ENCODE measurements at regions not wholly inside any gene's neighbourhood (a gene's known extent, or its start where the extent isn't known, plus 50 kb on each side); places are given as distances from the start of the nearest gene placed in this dataset.

DNA sequence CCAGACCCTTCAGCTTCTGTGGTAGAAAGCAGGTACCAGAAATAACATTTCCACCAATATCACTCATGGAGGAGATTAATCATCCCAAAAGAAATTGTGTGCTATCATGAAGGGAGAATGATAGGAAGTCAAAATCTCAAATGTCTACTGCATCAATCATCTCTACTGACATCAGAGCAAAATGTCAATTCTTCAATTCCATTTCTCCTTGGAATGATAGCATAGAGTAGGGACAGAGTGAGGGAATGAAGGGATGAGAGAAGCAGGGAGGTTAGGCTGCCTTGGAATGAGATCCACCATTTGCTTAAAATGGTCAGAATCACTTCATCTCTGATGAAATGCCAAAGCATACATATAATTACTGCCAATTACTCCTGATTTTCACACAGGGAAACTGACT is 371.8 kb upstream of the ACVR2A start:
- Histone ChIP-seq H3K27ac (replicated peaks) (no peak overlapping the region), H3K4me3 (replicated peaks; ENCODE audit: insufficient read depth, low read length) (no peak overlapping the region), H3K27me3 (ENCODE audit: insufficient read depth, poor library complexity, severe bottlenecking) (no peaks in the 10 kb centered on the region)
- TF ChIP-seq SPI1 (IDR thresholded peaks at IDR 0.05; ENCODE audit: borderline replicate concordance, low read depth) (no peak), GABPA (IDR thresholded peaks at IDR 0.05; ENCODE audit: low read depth) (no peak), POLR2AphosphoS5 (IDR thresholded peaks at IDR 0.05; ENCODE audit: low read depth) (no peak)
- TF ChIP-seq, protein P1, sequence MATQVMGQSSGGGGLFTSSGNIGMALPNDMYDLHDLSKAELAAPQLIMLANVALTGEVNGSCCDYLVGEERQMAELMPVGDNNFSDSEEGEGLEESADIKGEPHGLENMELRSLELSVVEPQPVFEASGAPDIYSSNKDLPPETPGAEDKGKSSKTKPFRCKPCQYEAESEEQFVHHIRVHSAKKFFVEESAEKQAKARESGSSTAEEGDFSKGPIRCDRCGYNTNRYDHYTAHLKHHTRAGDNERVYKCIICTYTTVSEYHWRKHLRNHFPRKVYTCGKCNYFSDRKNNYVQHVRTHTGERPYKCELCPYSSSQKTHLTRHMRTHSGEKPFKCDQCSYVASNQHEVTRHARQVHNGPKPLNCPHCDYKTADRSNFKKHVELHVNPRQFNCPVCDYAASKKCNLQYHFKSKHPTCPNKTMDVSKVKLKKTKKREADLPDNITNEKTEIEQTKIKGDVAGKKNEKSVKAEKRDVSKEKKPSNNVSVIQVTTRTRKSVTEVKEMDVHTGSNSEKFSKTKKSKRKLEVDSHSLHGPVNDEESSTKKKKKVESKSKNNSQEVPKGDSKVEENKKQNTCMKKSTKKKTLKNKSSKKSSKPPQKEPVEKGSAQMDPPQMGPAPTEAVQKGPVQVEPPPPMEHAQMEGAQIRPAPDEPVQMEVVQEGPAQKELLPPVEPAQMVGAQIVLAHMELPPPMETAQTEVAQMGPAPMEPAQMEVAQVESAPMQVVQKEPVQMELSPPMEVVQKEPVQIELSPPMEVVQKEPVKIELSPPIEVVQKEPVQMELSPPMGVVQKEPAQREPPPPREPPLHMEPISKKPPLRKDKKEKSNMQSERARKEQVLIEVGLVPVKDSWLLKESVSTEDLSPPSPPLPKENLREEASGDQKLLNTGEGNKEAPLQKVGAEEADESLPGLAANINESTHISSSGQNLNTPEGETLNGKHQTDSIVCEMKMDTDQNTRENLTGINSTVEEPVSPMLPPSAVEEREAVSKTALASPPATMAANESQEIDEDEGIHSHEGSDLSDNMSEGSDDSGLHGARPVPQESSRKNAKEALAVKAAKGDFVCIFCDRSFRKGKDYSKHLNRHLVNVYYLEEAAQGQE (IDR thresholded peaks at IDR 0.05; ENCODE audit: insufficient replicate concordance, low read depth), result no peak
- TF ChIP-seq, protein P2, sequence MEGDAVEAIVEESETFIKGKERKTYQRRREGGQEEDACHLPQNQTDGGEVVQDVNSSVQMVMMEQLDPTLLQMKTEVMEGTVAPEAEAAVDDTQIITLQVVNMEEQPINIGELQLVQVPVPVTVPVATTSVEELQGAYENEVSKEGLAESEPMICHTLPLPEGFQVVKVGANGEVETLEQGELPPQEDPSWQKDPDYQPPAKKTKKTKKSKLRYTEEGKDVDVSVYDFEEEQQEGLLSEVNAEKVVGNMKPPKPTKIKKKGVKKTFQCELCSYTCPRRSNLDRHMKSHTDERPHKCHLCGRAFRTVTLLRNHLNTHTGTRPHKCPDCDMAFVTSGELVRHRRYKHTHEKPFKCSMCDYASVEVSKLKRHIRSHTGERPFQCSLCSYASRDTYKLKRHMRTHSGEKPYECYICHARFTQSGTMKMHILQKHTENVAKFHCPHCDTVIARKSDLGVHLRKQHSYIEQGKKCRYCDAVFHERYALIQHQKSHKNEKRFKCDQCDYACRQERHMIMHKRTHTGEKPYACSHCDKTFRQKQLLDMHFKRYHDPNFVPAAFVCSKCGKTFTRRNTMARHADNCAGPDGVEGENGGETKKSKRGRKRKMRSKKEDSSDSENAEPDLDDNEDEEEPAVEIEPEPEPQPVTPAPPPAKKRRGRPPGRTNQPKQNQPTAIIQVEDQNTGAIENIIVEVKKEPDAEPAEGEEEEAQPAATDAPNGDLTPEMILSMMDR (IDR thresholded peaks at IDR 0.05; ENCODE audit: insufficient read depth, low read length), result no peak
- DNase-seq (ENCODE audit: low read depth in 1 of 2, low spot score in 1 of 2), result no peak

DNA sequence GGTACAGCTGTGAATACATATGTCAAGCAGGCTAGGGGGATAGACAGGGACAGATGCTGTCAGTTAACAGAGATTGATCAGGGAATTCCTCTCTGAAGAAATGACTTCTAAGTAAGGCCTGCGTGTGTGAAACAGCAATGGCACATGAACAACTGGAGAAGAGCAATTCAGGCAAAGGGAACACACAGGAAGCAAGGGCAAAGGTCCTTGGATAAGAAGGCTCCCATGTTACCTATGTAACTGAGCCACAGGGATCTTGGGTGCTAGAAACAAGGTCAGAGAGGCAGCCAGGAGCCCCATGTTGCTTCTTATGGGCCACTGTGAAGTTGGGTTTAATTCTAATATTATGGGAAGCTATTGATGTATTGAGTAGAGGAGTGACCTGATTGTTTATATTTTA is 373.7 kb upstream of the ACVR2A start:
- Histone ChIP-seq H3K27me3 (ENCODE audit: insufficient read depth, poor library complexity, severe bottlenecking) (no peaks in the 10 kb centered on the region), H3K27ac (replicated peaks) (no peak overlapping the region), H3K4me3 (replicated peaks; ENCODE audit: insufficient read depth, low read length) (no peak overlapping the region)
- DNase-seq (ENCODE audit: low read depth in 1 of 2, low spot score in 1 of 2), result no peak
- TF ChIP-seq, protein P1 (IDR thresholded peaks at IDR 0.05; ENCODE audit: insufficient replicate concordance, low read depth), result no peak
- TF ChIP-seq SPI1 (IDR thresholded peaks at IDR 0.05; ENCODE audit: borderline replicate concordance, low read depth) (no peak), POLR2AphosphoS5 (IDR thresholded peaks at IDR 0.05; ENCODE audit: low read depth) (no peak), GABPA (IDR thresholded peaks at IDR 0.05; ENCODE audit: low read depth) (no peak)
- TF ChIP-seq, protein P2 (IDR thresholded peaks at IDR 0.05; ENCODE audit: insufficient read depth, low read length), result no peak

DNA sequence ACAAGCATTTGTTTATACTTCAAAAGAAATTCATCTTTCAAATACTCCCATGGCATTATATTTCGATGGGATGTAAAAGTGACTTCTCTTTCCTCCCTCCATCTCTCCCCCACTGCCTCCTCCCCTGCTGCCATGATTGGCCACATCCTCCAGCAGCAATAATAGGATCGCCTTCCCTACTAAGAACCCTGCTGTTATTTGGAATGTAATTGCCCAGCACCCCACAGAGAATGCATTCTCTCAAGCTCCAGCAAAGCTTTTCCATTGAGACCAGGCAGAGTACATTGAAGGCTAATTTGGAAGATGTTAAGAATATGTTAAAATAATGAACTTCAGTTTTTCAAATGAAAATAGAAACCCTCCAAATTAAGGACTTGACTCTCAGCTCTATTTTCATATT is 375.4 kb upstream of the ACVR2A start:
- no peak for DNase-seq (ENCODE audit: low read depth in 1 of 2, low spot score in 1 of 2)
- H3K27me3 ChIP-seq (ENCODE audit: insufficient read depth, poor library complexity, severe bottlenecking), result no peaks in the 10 kb centered on the region
- TF ChIP-seq, protein P2 (IDR thresholded peaks at IDR 0.05; ENCODE audit: insufficient read depth, low read length), result no peak
- TF ChIP-seq POLR2AphosphoS5 (IDR thresholded peaks at IDR 0.05; ENCODE audit: low read depth) (no peak), SPI1 (IDR thresholded peaks at IDR 0.05; ENCODE audit: borderline replicate concordance, low read depth) (no peak), GABPA (IDR thresholded peaks at IDR 0.05; ENCODE audit: low read depth) (no peak)
- TF ChIP-seq, protein P1 (IDR thresholded peaks at IDR 0.05; ENCODE audit: insufficient replicate concordance, low read depth), result no peak
- no peak overlapping the region for H3K27ac ChIP-seq (replicated peaks)
- no peak overlapping the region for H3K4me3 ChIP-seq (replicated peaks; ENCODE audit: insufficient read depth, low read length)

Data from HL-60 (cell line).